ENCODE measurements at regions not wholly inside any gene's neighbourhood (a gene's known extent, or its start where the extent isn't known, plus 50 kb on each side); places are given as distances from the start of the nearest gene placed in this dataset.
"Not testable (repeated sequence)": the region's sequence is repeated elsewhere in the genome, so short reads cannot be mapped to it uniquely, and the experiment has no call there.

- TF ChIP-seq CREM (IDR thresholded peaks at IDR 0.05; ENCODE audit: low read depth); FOXK2 (IDR thresholded peaks at IDR 0.05); TBL1XR1 (IDR thresholded peaks at IDR 0.05; ENCODE audit: low read depth, low read length); SRF (IDR thresholded peaks at IDR 0.05; ENCODE audit: low read depth in 2 of 2, low read length in 2 of 2); CTCF (IDR thresholded peaks at IDR 0.05 in 2 of 3, conservative IDR thresholded peaks at IDR 0.05 in 1 of 3; ENCODE audit: control insufficient read depth in 2 of 3, extremely low read depth in 1 of 3, insufficient read depth in 1 of 3, low read depth in 3 of 3, low read length in 3 of 3); TAF1 (IDR thresholded peaks at IDR 0.05; ENCODE audit: borderline replicate concordance, low read depth, low read length); REST (IDR thresholded peaks at IDR 0.05; ENCODE audit: low read depth, low read length); GABPA (IDR thresholded peaks at IDR 0.05; ENCODE audit: low read depth); NR2C2 (IDR thresholded peaks at IDR 0.05; ENCODE audit: borderline replicate concordance, control insufficient read depth, insufficient read length, low read depth): not testable (repeated sequence)
These were observed 120.9 kb downstream of the CCDC74A start for GRCh38 chr2:131648565-131648964.
